HCT116 (cell line): ENCODE measurements at regions not wholly inside any gene's neighbourhood (a gene's known extent, or its start where the extent isn't known, plus 50 kb on each side); places are given as distances from the start of the nearest gene placed in this dataset.

Experiments
- ATAC-seq: fragments of 200-7000 bp; cut with Tn5 transposase; 2 replicates; pipeline ENCODE4 v1.9.1; 2020; ENCODE audit warnings: mild to moderate bottlenecking, moderate library complexity
- BruUV-seq: library from RNA; stranded (reverse); fragments of 400-500 nt; replicated peaks from 2 replicates; lab custom pipeline; 2021; lab: Mats Ljungman, UMichigan
- CTCF ChIA-PET: fragments of 300-600 bp; sonication (Branson Sonifier 250); formaldehyde crosslinking; loops from one replicate; lab custom pipeline; 2021; ENCODE audit warnings: antibody characterized with exemption; lab: Charles Lee
- POLR2A ChIA-PET: fragments of 300-600, 350-600 bp; sonication (Branson Sonifier 250); formaldehyde crosslinking; loops from one replicate; lab custom pipeline; 2021; ENCODE audit warnings: antibody characterized with exemption; lab: Charles Lee
- RAD21 ChIA-PET, 2 experiments: fragments of 300-600 bp; sonication (Branson Sonifier 250); formaldehyde crosslinking; loops; one replicate each; lab custom pipeline; 2023; ENCODE audit warnings: low total read pairs in 2 of 2; ENCODE audit not compliant: uncharacterized antibody in 2 of 2, unreplicated experiment in 2 of 2, low non-redundant PET in 1 of 2; lab: Charles Lee
- DNase-seq: peaks from one replicate; pipeline ENCODE4 v3.0.0-alpha.2; 2010; ENCODE audit warnings: low read depth, low spot score
- H2AFZ ChIP-seq: fragments of 200-600 bp; shearing (Covaris generic), sonication (generic); 2 replicates; pipeline ENCODE4 v1.6.1; 2017; ENCODE audit warnings: low read depth, mixed run types, mixed read lengths, antibody characterized with exemption, low read length; ENCODE audit not compliant: poor library complexity, severe bottlenecking
- H3K27ac ChIP-seq: 2 replicates; pipeline ENCODE4 v1.5.1; 2012; ENCODE audit warnings: low read depth, low read length
- H3K27me3 ChIP-seq: fragments of 200-600 bp; sonication (generic); 2 replicates; pipeline ENCODE4 v1.6.1; 2016; ENCODE audit warnings: mixed run types, low read length, mixed read lengths; ENCODE audit not compliant: insufficient read depth
- H3K36me3 ChIP-seq, 2 experiments: fragments of 200-500 bp in 1 of 2; fragments of 200-600 bp in 1 of 2; sonication (Bioruptor generic) in 1 of 2; sonication (generic) in 1 of 2; 2 replicates each; pipeline versions ENCODE4 v1.5.1 to v1.6.1; 2014 to 2016; ENCODE audit warnings: low read length in 2 of 2, inconsistent platforms in 1 of 2, mixed read lengths in 1 of 2, mixed run types in 1 of 2; ENCODE audit not compliant: insufficient read depth in 2 of 2, control insufficient read depth in 1 of 2
- H3K4me1 ChIP-seq, 2 experiments: fragments of 200-600 bp in 1 of 2; sonication (generic) in 1 of 2; 2 replicates each; pipeline versions ENCODE4 v1.5.1 to v1.6.1; 2012 to 2017; ENCODE audit warnings: low read length in 2 of 2, inconsistent platforms in 1 of 2, mild to moderate bottlenecking in 1 of 2, mixed read lengths in 1 of 2, mixed run types in 1 of 2, moderate library complexity in 1 of 2; ENCODE audit not compliant: insufficient read depth in 2 of 2, control insufficient read depth in 1 of 2
- H3K4me2 ChIP-seq: fragments of 200-600 bp; sonication (generic); 2 replicates; pipeline ENCODE4 v1.6.1; 2017; ENCODE audit warnings: mixed run types, low read length, mixed read lengths
- H3K4me3 ChIP-seq, 2 experiments: fragments of 200-600 bp in 1 of 2; sonication (generic) in 1 of 2; replicated peaks in 1 of 2; 2 replicates each; pipeline ENCODE4 v1.5.1; 2011 to 2016; ENCODE audit warnings: low read length in 2 of 2, control low read depth in 1 of 2, low read depth in 1 of 2, mild to moderate bottlenecking in 1 of 2, mixed read lengths in 1 of 2, mixed run types in 1 of 2
- H3K79me2 ChIP-seq: fragments of 200-600 bp; sonication (generic); 2 replicates; pipeline ENCODE4 v1.6.1; 2017; ENCODE audit warnings: mild to moderate bottlenecking, mixed run types, low read length, moderate library complexity, mixed read lengths; ENCODE audit not compliant: insufficient read depth
- H3K9ac ChIP-seq: fragments of 200-600 bp; sonication (generic); 2 replicates; pipeline ENCODE4 v1.6.1; 2016; ENCODE audit warnings: low read length, mixed read lengths
- H3K9me2 ChIP-seq: fragments of 200-600 bp; sonication (generic), shearing (Covaris generic); 2 replicates; pipeline ENCODE4 v1.6.1; 2017; ENCODE audit warnings: mixed run types, mild to moderate bottlenecking, moderate library complexity; ENCODE audit not compliant: insufficient read depth
- H3K9me3 ChIP-seq, 2 experiments: fragments of 200-500 bp in 1 of 2; fragments of 200-600 bp in 1 of 2; sonication (Bioruptor generic) in 1 of 2; sonication (generic) in 1 of 2; 2 replicates each; pipeline ENCODE4 v1.6.1; 2014 to 2017; ENCODE audit warnings: low read length in 2 of 2, mixed read lengths in 2 of 2, inconsistent platforms in 1 of 2, low read depth in 1 of 2, mild to moderate bottlenecking in 1 of 2, mixed run types in 1 of 2, moderate library complexity in 1 of 2; ENCODE audit not compliant: control insufficient read depth in 1 of 2, insufficient read depth in 1 of 2
- H4K20me1 ChIP-seq: fragments of 200-600 bp; sonication (generic), shearing (Covaris generic); 2 replicates; pipeline ENCODE4 v1.6.1; 2017; ENCODE audit warnings: mixed run types, mild to moderate bottlenecking, moderate library complexity; ENCODE audit not compliant: insufficient read depth
- CBX3 ChIP-seq: IDR thresholded peaks from 2 replicates; pipeline ENCODE4 v1.6.1; 2012; ENCODE audit warnings: low read depth
- CEBPB ChIP-seq: IDR thresholded peaks from 2 replicates; pipeline ENCODE4 v1.6.1; 2012; ENCODE audit warnings: low read depth
- CTCF ChIP-seq, 3 experiments: fragments of 200-600 bp in 1 of 3; sonication (generic) in 1 of 3; IDR thresholded peaks in 2 of 3; conservative IDR thresholded peaks in 1 of 3; 2 replicates each; pipeline ENCODE4 v1.5.1; 2012 to 2017; ENCODE audit warnings: low read depth in 2 of 3, low read length in 2 of 3, antibody characterized with exemption in 1 of 3, borderline replicate concordance in 1 of 3, control low read depth in 1 of 3, mild to moderate bottlenecking in 1 of 3, mixed read lengths in 1 of 3, mixed run types in 1 of 3, moderate library complexity in 1 of 3; ENCODE audit not compliant: insufficient read depth in 1 of 3
- EZH2 ChIP-seq: fragments of 200-600 bp; sonication (generic); IDR thresholded peaks from 2 replicates; pipeline ENCODE4 v1.6.1; 2017; ENCODE audit warnings: antibody characterized with exemption, mixed run types
- JUND ChIP-seq: IDR thresholded peaks from 2 replicates; pipeline ENCODE4 v1.6.1; 2012
- MAX ChIP-seq: IDR thresholded peaks from 2 replicates; pipeline ENCODE4 v1.6.1; 2012
- RAD21 ChIP-seq: IDR thresholded peaks from 2 replicates; pipeline ENCODE4 v1.6.1; 2012; ENCODE audit warnings: low read depth, mild to moderate bottlenecking
- SIN3A ChIP-seq: IDR thresholded peaks from 2 replicates; pipeline ENCODE4 v1.6.1; 2012; ENCODE audit warnings: low read depth
- SRF ChIP-seq: IDR thresholded peaks from 2 replicates; pipeline ENCODE4 v1.6.1; 2012; ENCODE audit warnings: low read depth
- TCF7L2 ChIP-seq: IDR thresholded peaks from 2 replicates; pipeline ENCODE4 v1.7.0; 2011; ENCODE audit warnings: borderline replicate concordance, inconsistent platforms; ENCODE audit not compliant: insufficient read depth, insufficient read length; ENCODE audit errors: extremely low read depth
- ZFX ChIP-seq: fragments of 450-650 bp; IDR thresholded peaks from 2 replicates; pipeline ENCODE4 v1.6.1; 2017
- intact Hi-C: fragments of 100-400 bp; cut with micrococcal nuclease; formaldehyde crosslinking; loops from 2 replicates; pipeline ENCODE4 v1.10.0; 2022

GRCh38 chr1:102726417-102726816, 381.9 kb downstream of the COL11A1 start:
- Histone ChIP-seq H3K4me1 (no peaks in the 10 kb centered on the region), H3K4me2 (no peak overlapping the region), H4K20me1 (no peaks in the 10 kb centered on the region), H3K9me2 (no peaks in the 10 kb centered on the region), H3K4me3 (no peak overlapping the region), H3K9me3 (peaks cover 0 to 2% of the 10 kb centered on the region in 2 experiments; a peak in 1 of 4 replicates), H3K27ac (no peak overlapping the region), H3K79me2 (no peaks in the 10 kb centered on the region), H3K27me3 (no peaks in the 10 kb centered on the region), H3K36me3 (no peaks in the 10 kb centered on the region), H3K9ac (no peak overlapping the region), H2AFZ (no peak overlapping the region)
- ATAC-seq: no peak
- CTCF ChIA-PET: no interaction called here
- BruUV-seq: no TSS peak
- POLR2A ChIA-PET: no interaction called here
- DNase-seq: no peak
- intact Hi-C loops: loop anchor here (5.0 kb wide), 1 partner anchor 49 kb away; no protein-coding TSS in a partner anchor
- RAD21 ChIA-PET: no interaction called here
- TF ChIP-seq ZFX: no peak
- TF ChIP-seq RAD21: no peak
- TF ChIP-seq EZH2: no peak
- no peak for TF ChIP-seq TCF7L2

GRCh38 chr1:102724741-102725140, 383.6 kb downstream of the COL11A1 start:
- no peak overlapping the region for H3K4me2 ChIP-seq
- TF ChIP-seq SIN3A (no peak), CTCF (IDR thresholded peaks at IDR 0.05 in 2 of 3, conservative IDR thresholded peaks at IDR 0.05 in 1 of 3; ENCODE audit: borderline replicate concordance in 1 of 3, insufficient read depth in 1 of 3, low read depth in 2 of 3, low read length in 2 of 3) (no peak), CBX3 (no peak), SRF (no peak), CEBPB (no peak), MAX (no peak), RAD21 (no peak), JUND (no peak), EZH2 (no peak)
- TF ChIP-seq, all 23 proteins: peak for 0
- Histone ChIP-seq H4K20me1 (no peaks in the 10 kb centered on the region), H3K4me1 (no peaks in the 10 kb centered on the region), H3K79me2 (no peaks in the 10 kb centered on the region), H3K27ac (no peak overlapping the region), H2AFZ (no peak overlapping the region), H3K9ac (no peak overlapping the region), H3K27me3 (no peaks in the 10 kb centered on the region), H3K36me3 (no peaks in the 10 kb centered on the region), H3K4me3 (no peak overlapping the region), H3K9me2 (no peaks in the 10 kb centered on the region), H3K9me3 (peaks cover 0 to 3% of the 10 kb centered on the region in 2 experiments; a peak in 1 of 4 replicates)
- ChIA-PET RAD21 (no interaction called here), CTCF (no interaction called here), POLR2A (no interaction called here)
- no peak for DNase-seq
- intact Hi-C loops: loop anchor here (5.0 kb wide), 1 partner anchor 47 kb away; no protein-coding TSS in a partner anchor
- no peak for ATAC-seq
- no TSS peak for BruUV-seq
